ENCODE measurements at regions not wholly inside any gene's neighbourhood (a gene's known extent, or its start where the extent isn't known, plus 50 kb on each side); places are given as distances from the start of the nearest gene placed in this dataset.

GRCh38 chr10:43957267-43958070, 308.8 kb upstream of the ZNF32 start:
- no peaks in the 10 kb centered on the region for H3K36me3 ChIP-seq
- H3K9me3 ChIP-seq = peaks cover 0 to 8% (median 0%) of the 10 kb centered on the region in 3 donors
- H3K4me3 ChIP-seq = no peak overlapping the region
- 83 to 100% methylated on average over 1 of the region's 6 CpGs for WGBS, 2 donors (ENCODE audit: low coverage in 1 of 2)
- H3K4me1 ChIP-seq = peaks cover 0 to 13% (median 0%) of the 10 kb centered on the region in 3 donors
- no peak for TF ChIP-seq POLR2A (IDR thresholded peaks at IDR 0.05)
- no peak for TF ChIP-seq EP300 (IDR thresholded peaks at IDR 0.05)
- no peak for TF ChIP-seq POLR2AphosphoS5 (IDR thresholded peaks at IDR 0.05)
- TF ChIP-seq CTCF (IDR thresholded peaks at IDR 0.05) = no peak
- no peak for ATAC-seq
- no peak overlapping the region for H3K27ac ChIP-seq
- no peaks in the 10 kb centered on the region for H3K27me3 ChIP-seq

GRCh38 chr10:43955978-43956377, 307.3 kb upstream of the ZNF32 start:
- H3K36me3 ChIP-seq = no peaks in the 10 kb centered on the region
- H3K4me1 ChIP-seq = no peaks in the 10 kb centered on the region
- H3K9me3 ChIP-seq = peaks cover 0 to 8% (median 0%) of the 10 kb centered on the region in 3 donors
- TF ChIP-seq EP300 (IDR thresholded peaks at IDR 0.05) (no peak), CTCF (IDR thresholded peaks at IDR 0.05) (no peak), POLR2AphosphoS5 (IDR thresholded peaks at IDR 0.05) (no peak), POLR2A (IDR thresholded peaks at IDR 0.05) (no peak)
- no peak for ATAC-seq
- WGBS, 2 donors (ENCODE audit: low coverage in 1 of 2) = 58 to 76% methylated on average over 2 to 3 of the region's 3 CpGs
- no peaks in the 10 kb centered on the region for H3K27me3 ChIP-seq
- no peak overlapping the region for H3K4me3 ChIP-seq
- H3K27ac ChIP-seq = no peak overlapping the region

- H3K27me3 ChIP-seq = no peaks in the 10 kb centered on the region
- H3K27ac ChIP-seq = no peak overlapping the region
- no peak overlapping the region for H3K4me3 ChIP-seq
- no peaks in the 10 kb centered on the region for H3K4me1 ChIP-seq
- peaks cover 0 to 8% (median 0%) of the 10 kb centered on the region in 3 donors for H3K9me3 ChIP-seq
- WGBS, 2 donors (ENCODE audit: low coverage in 1 of 2) = 94 to 95% methylated on average over 3 to 4 of the region's 5 CpGs
- no peaks in the 10 kb centered on the region for H3K36me3 ChIP-seq
- no peak for TF ChIP-seq POLR2A (IDR thresholded peaks at IDR 0.05)
- ATAC-seq = no peak
Observed at GRCh38 chr10:43955002-43955596, 306.4 kb upstream of the ZNF32 start.

- 86% methylated on average over 2 of the region's 3 CpGs; no CpG with 5 or more reads in 1 of the 2 donors for WGBS, 2 donors (ENCODE audit: low coverage in 1 of 2)
Observed at GRCh38 chr10:43953672-43954071, 305.0 kb upstream of the ZNF32 start.

GRCh38 chr10:43952760-43953159, 304.1 kb upstream of the ZNF32 start:
- H3K4me3 ChIP-seq = no peak overlapping the region
- ATAC-seq = no peak
- no peaks in the 10 kb centered on the region for H3K4me1 ChIP-seq
- 78 to 100% methylated on average over 1 of the region's 1 CpG for WGBS, 2 donors (ENCODE audit: low coverage in 1 of 2)
- H3K27me3 ChIP-seq = no peaks in the 10 kb centered on the region
- no peaks in the 10 kb centered on the region for H3K36me3 ChIP-seq
- H3K9me3 ChIP-seq = peaks cover 0 to 8% (median 0%) of the 10 kb centered on the region in 3 donors
- TF ChIP-seq CTCF (IDR thresholded peaks at IDR 0.05) (no peak), POLR2AphosphoS5 (IDR thresholded peaks at IDR 0.05) (no peak), POLR2A (IDR thresholded peaks at IDR 0.05) (no peak), EP300 (IDR thresholded peaks at IDR 0.05) (no peak)
- no peak overlapping the region for H3K27ac ChIP-seq

More at GRCh38 chr10:43953672-43954071, 305.0 kb upstream of the ZNF32 start:
- H3K4me3 ChIP-seq = no peak overlapping the region
- no peak for ATAC-seq
- no peaks in the 10 kb centered on the region for H3K36me3 ChIP-seq
- H3K27ac ChIP-seq = no peak overlapping the region
- H3K27me3 ChIP-seq = no peaks in the 10 kb centered on the region
- TF ChIP-seq EP300 (IDR thresholded peaks at IDR 0.05) = no peak
- TF ChIP-seq POLR2A (IDR thresholded peaks at IDR 0.05) = no peak
- TF ChIP-seq CTCF (IDR thresholded peaks at IDR 0.05) = no peak
- no peak for TF ChIP-seq POLR2AphosphoS5 (IDR thresholded peaks at IDR 0.05)
- H3K4me1 ChIP-seq = no peaks in the 10 kb centered on the region
- H3K9me3 ChIP-seq = peaks cover 0 to 8% (median 0%) of the 10 kb centered on the region in 3 donors

Measured in gastroesophageal sphincter (tissue), 4 donors.